HCT116 (cell line): ENCODE measurements at regions not wholly inside any gene's neighbourhood (a gene's known extent, or its start where the extent isn't known, plus 50 kb on each side); places are given as distances from the start of the nearest gene placed in this dataset.

Source experiments
- ATAC-seq: fragments of 200-7000 bp; cut with Tn5 transposase; 2 replicates; pipeline ENCODE4 v1.9.1; 2020; ENCODE audit warnings: mild to moderate bottlenecking, moderate library complexity
- BruUV-seq: library from RNA; stranded (reverse); fragments of 400-500 nt; replicated peaks from 2 replicates; lab custom pipeline; 2021; lab: Mats Ljungman, UMichigan
- CTCF ChIA-PET: fragments of 300-600 bp; sonication (Branson Sonifier 250); formaldehyde crosslinking; loops from one replicate; lab custom pipeline; 2021; ENCODE audit warnings: antibody characterized with exemption; lab: Charles Lee
- POLR2A ChIA-PET: fragments of 300-600, 350-600 bp; sonication (Branson Sonifier 250); formaldehyde crosslinking; loops from one replicate; lab custom pipeline; 2021; ENCODE audit warnings: antibody characterized with exemption; lab: Charles Lee
- RAD21 ChIA-PET, 2 experiments: fragments of 300-600 bp; sonication (Branson Sonifier 250); formaldehyde crosslinking; loops; one replicate each; lab custom pipeline; 2023; ENCODE audit warnings: low total read pairs in 2 of 2; ENCODE audit not compliant: uncharacterized antibody in 2 of 2, unreplicated experiment in 2 of 2, low non-redundant PET in 1 of 2; lab: Charles Lee
- DNase-seq: peaks from one replicate; pipeline ENCODE4 v3.0.0-alpha.2; 2010; ENCODE audit warnings: low read depth, low spot score
- H2AFZ ChIP-seq: fragments of 200-600 bp; shearing (Covaris generic), sonication (generic); 2 replicates; pipeline ENCODE4 v1.6.1; 2017; ENCODE audit warnings: low read depth, mixed run types, mixed read lengths, antibody characterized with exemption, low read length; ENCODE audit not compliant: poor library complexity, severe bottlenecking
- H3K27ac ChIP-seq: 2 replicates; pipeline ENCODE4 v1.5.1; 2012; ENCODE audit warnings: low read depth, low read length
- H3K27me3 ChIP-seq: fragments of 200-600 bp; sonication (generic); 2 replicates; pipeline ENCODE4 v1.6.1; 2016; ENCODE audit warnings: mixed run types, low read length, mixed read lengths; ENCODE audit not compliant: insufficient read depth
- H3K36me3 ChIP-seq, 2 experiments: fragments of 200-500 bp in 1 of 2; fragments of 200-600 bp in 1 of 2; sonication (Bioruptor generic) in 1 of 2; sonication (generic) in 1 of 2; 2 replicates each; pipeline versions ENCODE4 v1.5.1 to v1.6.1; 2014 to 2016; ENCODE audit warnings: low read length in 2 of 2, inconsistent platforms in 1 of 2, mixed read lengths in 1 of 2, mixed run types in 1 of 2; ENCODE audit not compliant: insufficient read depth in 2 of 2, control insufficient read depth in 1 of 2
- H3K4me1 ChIP-seq, 2 experiments: fragments of 200-600 bp in 1 of 2; sonication (generic) in 1 of 2; 2 replicates each; pipeline versions ENCODE4 v1.5.1 to v1.6.1; 2012 to 2017; ENCODE audit warnings: low read length in 2 of 2, inconsistent platforms in 1 of 2, mild to moderate bottlenecking in 1 of 2, mixed read lengths in 1 of 2, mixed run types in 1 of 2, moderate library complexity in 1 of 2; ENCODE audit not compliant: insufficient read depth in 2 of 2, control insufficient read depth in 1 of 2
- H3K4me2 ChIP-seq: fragments of 200-600 bp; sonication (generic); 2 replicates; pipeline ENCODE4 v1.6.1; 2017; ENCODE audit warnings: mixed run types, low read length, mixed read lengths
- H3K4me3 ChIP-seq, 2 experiments: fragments of 200-600 bp in 1 of 2; sonication (generic) in 1 of 2; replicated peaks in 1 of 2; 2 replicates each; pipeline ENCODE4 v1.5.1; 2011 to 2016; ENCODE audit warnings: low read length in 2 of 2, control low read depth in 1 of 2, low read depth in 1 of 2, mild to moderate bottlenecking in 1 of 2, mixed read lengths in 1 of 2, mixed run types in 1 of 2
- H3K79me2 ChIP-seq: fragments of 200-600 bp; sonication (generic); 2 replicates; pipeline ENCODE4 v1.6.1; 2017; ENCODE audit warnings: mild to moderate bottlenecking, mixed run types, low read length, moderate library complexity, mixed read lengths; ENCODE audit not compliant: insufficient read depth
- H3K9ac ChIP-seq: fragments of 200-600 bp; sonication (generic); 2 replicates; pipeline ENCODE4 v1.6.1; 2016; ENCODE audit warnings: low read length, mixed read lengths
- H3K9me2 ChIP-seq: fragments of 200-600 bp; sonication (generic), shearing (Covaris generic); 2 replicates; pipeline ENCODE4 v1.6.1; 2017; ENCODE audit warnings: mixed run types, mild to moderate bottlenecking, moderate library complexity; ENCODE audit not compliant: insufficient read depth
- H3K9me3 ChIP-seq, 2 experiments: fragments of 200-500 bp in 1 of 2; fragments of 200-600 bp in 1 of 2; sonication (Bioruptor generic) in 1 of 2; sonication (generic) in 1 of 2; 2 replicates each; pipeline ENCODE4 v1.6.1; 2014 to 2017; ENCODE audit warnings: low read length in 2 of 2, mixed read lengths in 2 of 2, inconsistent platforms in 1 of 2, low read depth in 1 of 2, mild to moderate bottlenecking in 1 of 2, mixed run types in 1 of 2, moderate library complexity in 1 of 2; ENCODE audit not compliant: control insufficient read depth in 1 of 2, insufficient read depth in 1 of 2
- H4K20me1 ChIP-seq: fragments of 200-600 bp; sonication (generic), shearing (Covaris generic); 2 replicates; pipeline ENCODE4 v1.6.1; 2017; ENCODE audit warnings: mixed run types, mild to moderate bottlenecking, moderate library complexity; ENCODE audit not compliant: insufficient read depth
- ATF3 ChIP-seq: IDR thresholded peaks from 2 replicates; pipeline ENCODE4 v1.6.1; 2012
- CBX3 ChIP-seq: IDR thresholded peaks from 2 replicates; pipeline ENCODE4 v1.6.1; 2012; ENCODE audit warnings: low read depth
- CTCF ChIP-seq, 3 experiments: fragments of 200-600 bp in 1 of 3; sonication (generic) in 1 of 3; IDR thresholded peaks in 2 of 3; conservative IDR thresholded peaks in 1 of 3; 2 replicates each; pipeline ENCODE4 v1.5.1; 2012 to 2017; ENCODE audit warnings: low read depth in 2 of 3, low read length in 2 of 3, antibody characterized with exemption in 1 of 3, borderline replicate concordance in 1 of 3, control low read depth in 1 of 3, mild to moderate bottlenecking in 1 of 3, mixed read lengths in 1 of 3, mixed run types in 1 of 3, moderate library complexity in 1 of 3; ENCODE audit not compliant: insufficient read depth in 1 of 3
- EGR1 ChIP-seq: IDR thresholded peaks from 2 replicates; pipeline ENCODE4 v1.6.1; 2012; ENCODE audit warnings: low read depth
- ELF1 ChIP-seq: IDR thresholded peaks from 2 replicates; pipeline ENCODE4 v1.6.1; 2012; ENCODE audit warnings: low read depth, borderline replicate concordance
- EZH2 ChIP-seq: fragments of 200-600 bp; sonication (generic); IDR thresholded peaks from 2 replicates; pipeline ENCODE4 v1.6.1; 2017; ENCODE audit warnings: antibody characterized with exemption, mixed run types
- EZH2phosphoT487 ChIP-seq: fragments of 200-600 bp; IDR thresholded peaks from 2 replicates; pipeline ENCODE4 v1.6.1; 2018; ENCODE audit warnings: antibody characterized with exemption, borderline replicate concordance
- FOSL1 ChIP-seq: IDR thresholded peaks from 2 replicates; pipeline ENCODE4 v1.6.1; 2012; ENCODE audit warnings: low read depth
- JUND ChIP-seq: IDR thresholded peaks from 2 replicates; pipeline ENCODE4 v1.6.1; 2012
- MAX ChIP-seq: IDR thresholded peaks from 2 replicates; pipeline ENCODE4 v1.6.1; 2012
- RAD21 ChIP-seq: IDR thresholded peaks from 2 replicates; pipeline ENCODE4 v1.6.1; 2012; ENCODE audit warnings: low read depth, mild to moderate bottlenecking
- REST ChIP-seq: IDR thresholded peaks from 2 replicates; pipeline ENCODE4 v1.6.1; 2012; ENCODE audit warnings: low read depth
- SIN3A ChIP-seq: IDR thresholded peaks from 2 replicates; pipeline ENCODE4 v1.6.1; 2012; ENCODE audit warnings: low read depth
- SP1 ChIP-seq: IDR thresholded peaks from 2 replicates; pipeline ENCODE4 v1.6.1; 2012; ENCODE audit warnings: low read depth
- SRF ChIP-seq: IDR thresholded peaks from 2 replicates; pipeline ENCODE4 v1.6.1; 2012; ENCODE audit warnings: low read depth
- TCF7L2 ChIP-seq: IDR thresholded peaks from 2 replicates; pipeline ENCODE4 v1.7.0; 2011; ENCODE audit warnings: borderline replicate concordance, inconsistent platforms; ENCODE audit not compliant: insufficient read depth, insufficient read length; ENCODE audit errors: extremely low read depth
- YY1 ChIP-seq: IDR thresholded peaks from 2 replicates; pipeline ENCODE4 v1.6.1; 2011; ENCODE audit warnings: low read length, low read depth, moderate library complexity, mild to moderate bottlenecking; ENCODE audit not compliant: insufficient replicate concordance; ENCODE audit errors: extremely low read depth
- intact Hi-C: fragments of 100-400 bp; cut with micrococcal nuclease; formaldehyde crosslinking; loops from 2 replicates; pipeline ENCODE4 v1.10.0; 2022

GRCh38 chr12:88960213-88960878 is 380.1 kb upstream of the KITLG start:
- Histone ChIP-seq H2AFZ (no peak overlapping the region), H3K4me3 (peak overlapping the region in 1 of 2 experiments; percentile 8; a peak in 1 of 4 replicates), H3K27ac (peak overlapping the region; percentile 97), H3K27me3 (no peaks in the 10 kb centered on the region), H3K36me3 (0 out of 4 replicates have a peak, but pooled peaks cover 0 to 10% of the 10 kb centered on the region in 2 experiments), H3K79me2 (peaks cover 34% of the 10 kb centered on the region; the same call in 1 of the 2 replicates), H4K20me1 (no peaks in the 10 kb centered on the region), H3K9ac (peak overlapping the region; percentile 40), H3K4me2 (peak overlapping the region; percentile 57), H3K9me2 (no peaks in the 10 kb centered on the region), H3K4me1 (peaks cover 69 to 87% of the 10 kb centered on the region in 2 experiments), H3K9me3 (no peaks in the 10 kb centered on the region)
- intact Hi-C loops, result loop anchor here (10.0 kb wide), 1 partner anchor 386 kb away; no protein-coding TSS in a partner anchor
- POLR2A ChIA-PET, result interaction anchor here (0.7 to 3.0 kb wide), 15 partner anchors 8 to 392 kb away, joined by 3 to 15 read pairs (median 7); partner anchors contain the start of genes DUSP6 and KITLG
- RAD21 ChIA-PET, result interaction anchor here (0.9 to 2.0 kb wide), 3 partner anchors 26 to 29 kb away, joined by 3 to 6 read pairs (median 3); no protein-coding TSS in a partner anchor
- BruUV-seq, result no TSS peak
- CTCF ChIA-PET, result interaction anchor here (1.8 kb wide), 1 partner anchor 14 kb away, joined by 7 read pairs; no protein-coding TSS in a partner anchor
- DNase-seq (peak; percentile 91), ATAC-seq (peak; percentile 85)
- TF ChIP-seq SP1 (peak; percentile 97), SRF (peak; percentile 87), EZH2 (no peak), CTCF (IDR thresholded peaks at IDR 0.05 in 2 of 3, conservative IDR thresholded peaks at IDR 0.05 in 1 of 3; ENCODE audit: borderline replicate concordance in 1 of 3, insufficient read depth in 1 of 3, low read depth in 2 of 3, low read length in 2 of 3) (no peak), YY1 (peak; percentile 19), MAX (peak; percentile 65), JUND (peak; percentile 98), EZH2phosphoT487 (no peak), TCF7L2 (peak; percentile 98), ELF1 (no peak), FOSL1 (peak; percentile 94), SIN3A (peak; percentile 82; the same call in 1 of the 2 replicates), ATF3 (peak; percentile 61; the same call in 1 of the 2 replicates), REST (no peak), EGR1 (0 out of 2 replicates have a peak, but pooled peaks have one; percentile 37), CBX3 (peak; percentile 80), RAD21 (peak; percentile 29; the same call in 1 of the 2 replicates)
